Prostate gland (tissue), 2 donors: ENCODE measurements at regions not wholly inside any gene's neighbourhood (a gene's known extent, or its start where the extent isn't known, plus 50 kb on each side); places are given as distances from the start of the nearest gene placed in this dataset.

Experiments
- DNase-seq: peaks from one replicate; pipeline ENCODE4 v3.0.0-alpha.2; 2019; ENCODE audit warnings: low spot score
- H3K27ac ChIP-seq, 2 donors: fragments of 200-600 bp; sonication (generic); 2 replicates each; pipeline ENCODE4 v1.5.1; 2017 to 2019
- H3K27me3 ChIP-seq: fragments of 200-600 bp; sonication (generic); replicated peaks from 2 replicates; pipeline ENCODE4 v1.5.1; 2019; ENCODE audit not compliant: insufficient read depth
- H3K36me3 ChIP-seq, 2 donors: fragments of 200-600 bp; sonication (generic); 1 replicate in 1 of 2; 2 replicates in 1 of 2; pipeline versions ENCODE4 v1.5.1 to v1.8.1; 2017 to 2019
- H3K4me1 ChIP-seq: fragments of 200-600 bp; sonication (generic); replicated peaks from 2 replicates; pipeline ENCODE4 v1.5.1; 2019
- H3K4me3 ChIP-seq, 2 donors: fragments of 200-600 bp; sonication (generic); 2 replicates each; pipeline ENCODE4 v1.5.1; 2017 to 2019
- H3K9me3 ChIP-seq: fragments of 200-600 bp; sonication (generic); 2 replicates; pipeline ENCODE4 v1.5.1; 2017
- CTCF ChIP-seq, 4 experiments: fragments of 200-600 bp in 2 of 4; fragments of 450-650 bp in 2 of 4; sonication (generic) in 2 of 4; IDR thresholded peaks; 1 replicate in 3 of 4; 2 replicates in 1 of 4; pipeline ENCODE4 v1.5.1; 2016 to 2019; ENCODE audit warnings: antibody characterized with exemption in 4 of 4, mild to moderate bottlenecking in 2 of 4, moderate library complexity in 2 of 4
- POLR2A ChIP-seq: fragments of 450-650 bp; IDR thresholded peaks from one replicate; pipeline ENCODE4 v1.6.1; 2016; ENCODE audit warnings: antibody characterized with exemption, mild to moderate bottlenecking
- POLR2AphosphoS5 ChIP-seq: sonication (generic); formaldehyde crosslinking; IDR thresholded peaks from one replicate; pipeline ENCODE4 v1.6.1; 2017; ENCODE audit warnings: antibody characterized with exemption
- WGBS: methylation state at CpG from one replicate; pipeline ENCODE4 v1.1.5; 2018; 5-methylcytosine and 5-hydroxymethylcytosine counted together
- intact Hi-C: fragments of 100-400 bp; cut with DNase I; formaldehyde crosslinking; loops from one replicate; pipeline ENCODE4 v1.14.2; 2022

DNA sequence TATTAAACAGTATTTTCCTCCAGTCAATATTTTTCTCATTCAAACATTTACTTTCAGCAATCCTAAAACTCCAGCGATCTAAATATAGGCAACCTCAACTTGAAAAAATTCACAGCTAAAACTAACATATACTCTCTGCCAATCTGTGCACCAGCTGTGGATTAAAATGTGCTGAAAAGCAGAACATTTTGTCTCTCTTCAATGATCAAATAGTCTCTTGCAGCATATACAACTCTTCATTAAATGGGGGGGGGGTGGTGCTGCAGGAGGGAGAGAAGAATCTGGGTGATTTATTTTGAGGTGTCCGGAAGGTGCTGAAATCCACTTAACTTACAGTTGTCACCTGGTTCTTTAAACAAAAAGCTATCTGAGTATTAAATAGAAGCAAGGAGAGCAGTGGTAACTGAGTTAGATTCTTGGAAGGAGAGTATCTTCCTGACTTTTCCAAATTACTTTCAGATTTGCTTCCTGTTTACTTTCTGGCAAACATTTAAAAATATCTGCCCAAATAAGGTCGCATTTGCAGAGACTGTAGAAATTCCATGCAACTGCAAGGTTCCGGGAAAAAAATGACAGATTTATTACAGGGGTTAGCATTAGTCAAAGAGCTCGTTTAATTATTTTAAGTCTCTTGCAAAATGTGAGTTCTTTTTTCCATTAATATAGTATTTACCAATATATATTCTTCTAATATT is 904.7 kb upstream of the ACVR2A start:
- Histone ChIP-seq H3K9me3 (no peaks in the 10 kb centered on the region), H3K27ac (no peak overlapping the region), H3K4me1 (no peaks in the 10 kb centered on the region), H3K27me3 (no peaks in the 10 kb centered on the region), H3K36me3 (no peaks in the 10 kb centered on the region), H3K4me3 (no peak overlapping the region)
- DNase-seq: no peak
- intact Hi-C loops: loop anchor here (10.0 kb wide), 2 partner anchors 85 to 905 kb away; partner anchors contain the start of gene ACVR2A
- WGBS: 17% methylated on average over 5 of the region's 5 CpGs
- TF ChIP-seq POLR2AphosphoS5: no peak
- no peak for TF ChIP-seq POLR2A
- no peak for TF ChIP-seq CTCF (IDR thresholded peaks at IDR 0.05)

DNA sequence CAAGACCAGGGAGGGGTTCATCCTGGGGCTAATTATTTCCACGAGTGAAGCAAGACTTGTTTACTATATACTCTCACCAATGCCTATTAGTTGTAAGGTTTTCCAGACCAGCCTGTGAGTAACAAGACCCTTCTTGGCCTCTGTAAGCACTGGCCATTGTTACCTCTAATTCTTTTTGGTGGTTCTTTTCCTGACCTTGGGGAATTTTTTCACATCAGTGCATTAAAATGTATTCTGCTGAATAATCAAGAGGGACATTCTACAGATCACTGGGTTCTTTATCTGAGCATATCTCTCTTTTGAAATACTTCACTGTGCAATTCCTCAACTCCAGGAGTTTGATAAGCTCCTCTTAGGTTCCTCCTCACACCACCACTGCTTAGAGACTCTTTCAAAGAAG is 909.9 kb upstream of the ACVR2A start:
- no peaks in the 10 kb centered on the region for H3K9me3 ChIP-seq

DNA sequence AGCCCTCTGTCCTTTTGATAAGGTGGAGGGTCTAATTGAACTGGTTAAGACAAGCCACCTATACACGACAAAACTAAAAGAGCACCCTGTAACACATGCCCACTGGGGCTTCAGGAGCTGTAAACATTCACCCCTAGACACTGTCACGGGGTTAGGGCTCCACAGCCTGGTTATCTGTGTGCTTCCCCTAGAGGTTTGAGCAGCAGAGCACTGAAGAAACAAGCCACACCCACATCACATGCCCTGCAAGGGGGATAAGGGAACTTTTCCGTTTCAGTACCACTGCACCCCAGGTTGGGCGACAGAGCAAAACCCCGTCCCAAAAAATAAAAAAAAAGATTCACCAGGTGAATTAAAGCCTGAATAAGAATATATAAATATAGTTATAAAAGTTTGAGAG is 913.7 kb upstream of the ACVR2A start:
- no peak for TF ChIP-seq CTCF (IDR thresholded peaks at IDR 0.05)
- no peak for TF ChIP-seq POLR2AphosphoS5
- no peak for TF ChIP-seq POLR2A
- Histone ChIP-seq H3K4me3 (no peak overlapping the region), H3K27ac (no peak overlapping the region), H3K27me3 (no peaks in the 10 kb centered on the region), H3K4me1 (no peaks in the 10 kb centered on the region), H3K36me3 (no peaks in the 10 kb centered on the region), H3K9me3 (no peaks in the 10 kb centered on the region)
- 83% methylated on average over 5 of the region's 5 CpGs for WGBS
- intact Hi-C loops: loop anchor here (10.0 kb wide), 1 partner anchor 94 kb away; no protein-coding TSS in a partner anchor
- no peak for DNase-seq

More for the DNA sequence above, 909.9 kb upstream of the ACVR2A start:
- no peak for DNase-seq
- intact Hi-C loops: loop anchor here (10.0 kb wide), 1 partner anchor 90 kb away; no protein-coding TSS in a partner anchor
- 92% methylated on average over 1 of the region's 1 CpG for WGBS
- Histone ChIP-seq H3K4me3 (no peak overlapping the region), H3K27me3 (no peaks in the 10 kb centered on the region), H3K36me3 (no peaks in the 10 kb centered on the region), H3K27ac (no peak overlapping the region), H3K4me1 (no peaks in the 10 kb centered on the region)
- no peak for TF ChIP-seq POLR2A
- TF ChIP-seq CTCF (IDR thresholded peaks at IDR 0.05): no peak
- no peak for TF ChIP-seq POLR2AphosphoS5

GRCh38 chr2:146927080-146927711 is 917.6 kb upstream of the ACVR2A start:
- no peaks in the 10 kb centered on the region for H3K9me3 ChIP-seq
- no peak overlapping the region for H3K4me3 ChIP-seq
- intact Hi-C loops: loop anchor here (5.0 to 10.0 kb wide), 2 partner anchors 192 to 985 kb away; no protein-coding TSS in a partner anchor
- no peaks in the 10 kb centered on the region for H3K4me1 ChIP-seq
- 30% methylated on average over 3 of the region's 3 CpGs for WGBS
- no peaks in the 10 kb centered on the region for H3K27me3 ChIP-seq
- no peak overlapping the region for H3K27ac ChIP-seq
- peak; percentile 39 for DNase-seq
- TF ChIP-seq CTCF (IDR thresholded peaks at IDR 0.05) (peak in 3 of 4 experiments; percentile 19 to 48 (median 47)), POLR2AphosphoS5 (no peak), POLR2A (no peak)
- H3K36me3 ChIP-seq: no peaks in the 10 kb centered on the region

GRCh38 chr2:146918280-146918679 is 926.5 kb upstream of the ACVR2A start:
- Histone ChIP-seq H3K36me3 (no peaks in the 10 kb centered on the region), H3K4me1 (no peaks in the 10 kb centered on the region), H3K4me3 (no peak overlapping the region), H3K27ac (no peak overlapping the region), H3K27me3 (no peaks in the 10 kb centered on the region), H3K9me3 (no peaks in the 10 kb centered on the region)
- intact Hi-C loops: no loop called here
- DNase-seq: no peak
- TF ChIP-seq POLR2AphosphoS5 (no peak), POLR2A (no peak), CTCF (IDR thresholded peaks at IDR 0.05) (no peak)
- 62% methylated on average over 2 of the region's 2 CpGs for WGBS
